ENCODE measurements at regions not wholly inside any gene's neighbourhood (a gene's known extent, or its start where the extent isn't known, plus 50 kb on each side); places are given as distances from the start of the nearest gene placed in this dataset.

DNA sequence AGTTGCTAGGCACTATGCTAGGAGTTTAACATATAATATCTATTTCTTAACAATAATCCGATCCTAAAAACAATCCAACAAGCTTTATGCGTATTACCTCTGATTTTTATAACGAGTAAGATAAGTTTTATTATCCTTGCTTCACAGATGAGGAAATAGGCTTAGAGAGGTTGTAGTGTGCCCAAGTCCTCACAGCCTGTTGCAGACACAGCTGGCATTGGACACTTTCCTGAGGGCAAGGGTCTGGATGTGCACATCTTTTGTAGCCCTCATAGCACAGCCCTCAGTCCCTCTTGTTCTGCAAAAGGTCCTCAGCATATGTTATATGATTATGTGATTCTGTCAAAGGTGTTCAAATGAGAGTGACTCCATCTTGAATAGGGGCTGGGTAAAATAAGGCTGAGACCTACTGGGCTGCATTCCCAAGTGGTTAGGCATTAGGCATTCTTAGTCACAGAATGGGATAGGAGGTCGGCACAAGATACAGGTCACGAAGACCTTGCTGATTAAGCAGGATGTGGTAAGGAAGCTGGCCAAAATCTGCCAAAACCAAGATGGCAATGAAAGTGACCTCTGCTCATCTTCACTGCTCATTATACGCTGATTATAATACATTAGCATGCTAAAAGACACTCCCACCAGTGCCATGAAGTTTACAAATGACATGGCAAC, 75.7 kb upstream of the F3 start:
- DNase-seq (ENCODE audit: low read depth) = no peak

DNA sequence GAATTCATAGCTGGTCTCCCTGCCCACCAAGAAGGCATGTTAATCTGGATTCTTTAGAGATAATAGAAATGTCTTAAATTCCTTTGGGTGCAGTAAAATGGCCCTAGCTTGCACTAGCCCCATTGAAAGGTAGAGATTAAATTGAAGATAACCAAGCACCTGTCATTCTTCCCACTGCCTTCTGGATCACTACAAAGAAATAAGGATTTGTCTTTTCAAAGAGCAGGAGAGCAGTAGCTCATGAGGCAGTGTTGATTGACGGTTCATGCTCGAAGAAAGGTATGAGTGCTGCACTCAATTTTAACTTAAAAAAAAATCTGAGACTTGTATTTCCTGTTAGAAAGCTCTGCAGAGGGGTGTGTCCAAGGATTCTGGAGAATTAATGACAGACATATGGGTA, 74.9 kb upstream of the F3 start:
- no peak for DNase-seq (ENCODE audit: low read depth)

DNA sequence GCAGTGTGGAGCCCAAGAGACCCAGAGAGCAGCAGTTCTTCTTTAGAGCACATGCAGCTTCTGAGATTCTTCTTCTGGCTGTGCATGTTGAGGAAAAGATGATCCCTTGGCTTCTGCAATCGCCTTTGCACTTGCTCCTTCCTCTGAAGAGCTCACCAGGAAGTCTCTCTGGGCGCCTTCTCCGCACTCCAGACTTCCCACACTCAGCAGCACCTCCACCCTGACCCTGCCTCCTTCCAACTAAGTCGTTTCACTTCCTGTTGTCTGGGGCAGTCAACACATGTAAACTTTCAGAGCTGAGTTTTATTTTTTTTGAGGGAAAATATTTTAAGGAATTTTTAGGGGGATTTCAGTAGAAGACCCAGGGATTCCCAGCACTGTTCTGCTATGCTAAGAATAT, 73.4 kb upstream of the F3 start:
- DNase-seq (ENCODE audit: low read depth) = no peak

DNA sequence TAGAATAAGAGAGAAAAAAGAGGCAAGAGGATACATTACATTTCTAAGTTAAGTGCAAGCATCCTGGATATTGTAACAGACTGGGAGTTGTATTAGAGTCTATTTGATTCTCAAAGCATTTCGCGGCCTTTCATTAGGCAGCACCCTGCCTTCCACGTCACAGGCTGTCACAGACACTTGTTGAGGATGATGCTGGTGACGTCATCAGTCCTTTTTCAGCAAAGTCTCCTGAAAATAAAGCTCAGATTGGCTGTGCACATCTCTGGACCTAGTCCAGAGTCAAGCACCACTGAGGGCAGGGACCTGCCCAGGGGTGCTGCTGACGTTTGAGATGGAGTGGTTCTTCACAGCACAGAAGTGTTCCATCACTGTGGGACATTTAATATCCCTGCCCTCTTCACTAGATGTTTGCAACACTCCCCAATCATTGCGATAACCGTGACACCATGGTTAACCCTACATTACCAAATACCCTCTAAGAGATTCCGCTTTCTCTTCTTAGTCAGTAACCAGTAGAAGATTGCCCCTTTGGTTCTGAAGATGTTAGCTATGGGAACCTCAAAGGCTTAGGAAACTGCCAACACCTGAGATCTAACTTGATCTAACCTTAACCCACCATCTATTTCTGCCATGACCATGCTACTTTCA, 72.7 kb upstream of the F3 start:
- no peak for DNase-seq (ENCODE audit: low read depth)

DNA sequence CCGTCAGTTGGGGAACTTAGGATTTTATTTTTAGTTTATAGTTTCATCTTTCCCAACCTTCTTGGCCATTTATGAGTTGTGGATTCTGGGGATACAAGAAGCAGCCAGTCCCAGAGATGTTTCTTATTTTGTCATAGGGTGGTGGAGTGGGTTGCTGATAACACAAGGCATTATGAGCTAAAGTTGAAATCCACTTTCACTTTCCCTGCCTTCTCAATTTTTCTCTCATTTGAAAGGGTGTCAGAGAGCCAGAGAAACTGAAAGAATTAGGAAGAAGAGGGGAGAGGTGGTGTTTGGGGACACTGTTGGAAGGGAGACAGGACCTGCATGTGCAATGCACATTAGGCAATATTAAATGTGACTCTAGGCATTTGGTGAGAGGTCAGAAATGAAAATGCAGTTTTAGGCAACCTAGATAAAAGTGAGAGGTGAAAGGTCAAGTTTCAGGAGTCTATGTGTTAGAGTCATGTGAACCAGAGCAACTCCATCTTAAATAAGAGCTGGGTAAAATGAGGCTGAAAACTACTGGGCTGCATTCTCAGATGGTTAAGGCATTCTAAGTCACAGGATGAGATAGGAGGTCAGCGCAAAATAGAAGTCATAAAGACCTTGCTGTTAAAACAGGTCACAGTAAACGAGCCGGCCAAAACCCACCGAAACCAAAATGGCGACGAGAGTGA, 71.1 kb upstream of the F3 start:
- DNase-seq (ENCODE audit: low read depth) = no peak

DNA sequence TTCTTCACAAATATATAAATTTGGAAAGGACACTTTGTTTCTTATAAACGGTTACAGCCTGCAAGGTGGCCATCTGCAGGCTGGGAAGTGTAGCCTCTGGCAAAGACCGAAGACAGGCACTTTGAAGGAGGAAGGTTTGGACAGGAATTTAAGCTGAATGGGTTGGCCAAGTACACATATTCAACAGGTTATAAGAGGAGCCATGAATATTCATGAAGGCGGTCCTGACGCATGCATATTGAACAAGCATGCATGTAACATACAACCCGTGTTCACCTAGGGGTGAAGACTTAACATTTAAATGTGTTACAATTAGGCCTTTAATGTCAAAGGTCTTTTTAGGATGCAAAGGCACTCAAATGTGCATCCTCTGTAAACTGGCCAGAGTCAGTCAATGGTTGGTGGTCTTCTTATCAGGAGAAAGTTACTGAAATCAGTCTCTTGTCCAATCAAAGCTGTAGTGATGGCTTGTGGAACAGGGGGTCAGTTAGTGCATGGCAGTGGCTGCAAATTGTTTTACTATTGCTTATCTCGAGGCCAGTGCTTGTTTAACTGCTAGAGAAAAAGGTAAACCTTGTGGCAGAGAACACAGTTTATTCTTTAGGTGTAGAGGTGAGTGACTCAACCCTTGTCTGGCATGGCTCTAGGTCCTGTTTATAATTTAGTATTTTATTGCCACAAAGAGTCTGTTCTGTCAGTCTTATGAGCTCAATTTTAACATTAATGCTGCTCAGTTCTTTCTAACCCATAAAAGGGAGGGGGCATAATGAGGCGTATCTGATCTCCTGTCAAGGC, 70.3 kb upstream of the F3 start:
- DNase-seq (ENCODE audit: low read depth) = no peak

DNA sequence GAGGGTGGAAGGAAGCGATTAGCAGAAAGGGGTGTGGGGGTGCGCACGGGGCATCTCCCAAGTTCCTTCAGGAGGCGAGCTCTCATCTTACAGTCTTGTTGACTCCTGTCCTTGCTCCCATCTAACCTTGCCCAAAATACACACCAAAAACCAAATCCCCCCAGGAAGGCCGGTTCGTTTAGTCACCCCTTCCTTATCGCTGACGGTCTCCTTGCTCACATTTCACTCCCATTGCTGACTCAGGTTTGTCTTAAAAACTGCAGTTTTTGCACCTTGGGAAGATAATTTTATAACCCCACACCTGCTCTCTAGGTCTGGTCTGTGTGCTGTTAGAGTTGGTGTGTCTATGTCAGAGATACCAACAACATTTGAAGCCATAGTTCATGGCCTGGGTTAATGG, 68.1 kb upstream of the F3 start:
- no peak for DNase-seq (ENCODE audit: low read depth)

DNA sequence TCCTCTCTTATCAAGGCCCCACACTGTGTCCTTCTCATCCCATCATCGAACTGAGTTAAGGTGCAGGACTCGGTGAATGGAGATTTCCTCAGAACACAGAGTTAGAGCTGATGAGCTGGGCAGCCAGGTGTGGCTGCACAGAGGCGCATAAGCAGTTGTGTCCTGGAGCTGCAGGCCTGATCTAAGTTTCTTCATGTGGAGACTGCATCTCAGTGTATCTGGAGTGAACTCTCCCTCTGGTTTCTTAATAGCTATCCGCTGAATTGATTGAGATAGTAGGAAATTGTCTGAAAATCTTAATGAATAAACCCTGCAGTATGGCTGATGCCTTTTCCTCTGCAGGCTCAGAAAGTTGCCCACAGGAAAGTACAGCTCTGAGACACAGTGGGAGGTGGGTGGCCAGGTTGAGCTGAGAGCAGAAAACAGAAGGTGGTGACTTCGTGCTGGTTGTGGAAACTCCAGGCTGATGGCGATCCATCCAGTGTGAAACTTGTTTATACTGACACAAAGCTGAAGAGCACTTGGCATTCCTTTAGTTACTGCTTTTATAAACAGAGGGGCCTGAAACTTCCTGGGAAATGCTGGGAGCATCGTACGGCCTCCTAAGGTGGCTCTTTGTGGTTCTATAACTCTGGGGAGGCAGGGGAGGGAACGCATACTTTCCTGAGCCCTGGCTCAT, 67.4 kb upstream of the F3 start:
- DNase-seq (ENCODE audit: low read depth) = no peak

DNA sequence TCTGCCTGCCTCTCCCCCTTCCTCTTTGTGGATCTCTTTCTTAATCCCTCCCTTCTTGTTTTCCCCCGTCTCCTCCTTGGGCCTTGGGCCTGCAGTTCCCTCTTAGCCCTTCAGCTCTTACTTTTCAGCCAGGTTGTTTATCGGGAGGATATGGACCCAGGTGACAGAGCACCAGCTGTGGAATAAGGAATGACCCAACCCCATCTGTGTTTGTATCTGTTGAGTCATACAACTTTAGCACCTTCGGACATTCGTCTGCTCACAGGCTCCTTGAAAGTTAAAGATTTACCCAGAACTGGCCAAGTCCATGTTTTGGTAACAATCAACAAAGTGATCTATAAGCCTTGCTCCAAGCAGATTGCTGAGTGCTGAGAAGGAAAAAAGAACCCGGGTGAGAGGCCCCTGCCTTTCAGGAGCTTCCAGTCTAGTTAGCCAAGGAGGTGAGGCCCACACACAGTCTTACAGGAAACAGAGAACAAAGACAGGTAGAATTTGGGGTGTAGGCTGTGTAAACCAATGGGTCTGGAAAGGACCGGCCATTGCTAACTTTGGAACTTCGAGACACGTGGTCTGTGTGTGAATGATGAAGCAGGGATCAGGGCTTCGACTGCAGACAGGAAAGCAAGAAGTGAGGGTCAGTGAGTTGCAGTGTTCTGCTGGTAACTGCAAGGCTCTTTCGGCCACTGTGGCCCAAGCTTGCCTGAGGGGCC, 66.7 kb upstream of the F3 start:
- DNase-seq (ENCODE audit: low read depth) = no peak

DNA sequence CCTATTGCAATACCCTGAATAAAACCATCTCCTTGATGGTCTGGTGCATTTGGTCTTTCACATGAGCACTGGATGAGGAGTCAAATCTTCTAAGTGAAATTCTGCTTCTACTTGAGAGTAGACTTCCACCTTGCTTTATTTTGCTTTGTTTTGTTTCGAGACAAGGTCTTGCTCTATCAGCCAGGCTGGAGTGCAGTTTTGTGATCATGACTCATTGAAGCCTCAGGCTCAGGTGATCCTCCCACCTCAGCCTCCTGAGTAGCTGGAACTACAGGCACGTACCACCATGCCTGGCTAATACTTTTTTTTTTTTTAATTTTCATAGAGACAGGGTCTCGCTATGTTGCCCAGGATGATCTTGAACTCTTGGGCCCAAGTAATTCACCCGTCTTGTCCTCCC, 65.8 kb upstream of the F3 start:
- no peak for DNase-seq (ENCODE audit: low read depth)

DNA sequence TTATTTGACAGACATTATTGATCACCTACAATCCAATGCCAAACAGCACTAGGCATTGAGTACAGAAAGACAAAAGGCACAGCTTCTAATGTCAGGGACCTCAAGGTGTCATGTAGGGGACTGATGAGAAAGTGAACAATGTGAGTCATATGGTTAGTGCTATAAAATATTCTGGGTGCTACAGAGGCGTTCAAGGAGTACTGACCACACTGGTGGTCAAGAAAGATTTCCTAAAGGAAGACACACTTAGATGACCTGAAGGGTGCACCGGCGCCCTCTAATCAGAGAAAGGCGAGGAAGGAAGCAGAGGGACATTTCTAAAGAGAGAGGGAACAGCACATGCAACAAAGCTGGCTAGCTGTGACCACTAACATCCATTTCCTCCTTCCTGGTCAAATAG, 64.9 kb upstream of the F3 start:
- DNase-seq (ENCODE audit: low read depth) = no peak

DNA sequence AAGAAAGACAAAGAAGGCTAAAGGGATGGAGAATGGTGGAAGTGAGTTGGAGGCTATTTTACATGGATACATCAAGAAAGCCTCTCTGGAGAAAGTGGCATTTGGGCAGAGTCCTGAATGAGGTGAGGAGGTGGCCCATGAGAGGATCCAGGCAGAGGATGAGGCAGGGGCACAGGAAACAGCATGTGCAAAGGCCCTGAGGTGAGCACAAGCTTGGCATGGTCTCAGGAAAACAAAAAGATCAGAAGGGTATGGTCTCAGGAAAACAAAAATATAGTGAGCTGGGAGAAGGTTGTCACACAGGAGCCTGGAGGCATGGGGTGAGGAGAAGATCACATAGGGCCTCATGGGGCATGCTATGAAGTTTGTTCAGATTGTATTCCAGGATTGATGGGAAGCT, 62.1 kb upstream of the F3 start:
- no peak for DNase-seq (ENCODE audit: low read depth)

DNA sequence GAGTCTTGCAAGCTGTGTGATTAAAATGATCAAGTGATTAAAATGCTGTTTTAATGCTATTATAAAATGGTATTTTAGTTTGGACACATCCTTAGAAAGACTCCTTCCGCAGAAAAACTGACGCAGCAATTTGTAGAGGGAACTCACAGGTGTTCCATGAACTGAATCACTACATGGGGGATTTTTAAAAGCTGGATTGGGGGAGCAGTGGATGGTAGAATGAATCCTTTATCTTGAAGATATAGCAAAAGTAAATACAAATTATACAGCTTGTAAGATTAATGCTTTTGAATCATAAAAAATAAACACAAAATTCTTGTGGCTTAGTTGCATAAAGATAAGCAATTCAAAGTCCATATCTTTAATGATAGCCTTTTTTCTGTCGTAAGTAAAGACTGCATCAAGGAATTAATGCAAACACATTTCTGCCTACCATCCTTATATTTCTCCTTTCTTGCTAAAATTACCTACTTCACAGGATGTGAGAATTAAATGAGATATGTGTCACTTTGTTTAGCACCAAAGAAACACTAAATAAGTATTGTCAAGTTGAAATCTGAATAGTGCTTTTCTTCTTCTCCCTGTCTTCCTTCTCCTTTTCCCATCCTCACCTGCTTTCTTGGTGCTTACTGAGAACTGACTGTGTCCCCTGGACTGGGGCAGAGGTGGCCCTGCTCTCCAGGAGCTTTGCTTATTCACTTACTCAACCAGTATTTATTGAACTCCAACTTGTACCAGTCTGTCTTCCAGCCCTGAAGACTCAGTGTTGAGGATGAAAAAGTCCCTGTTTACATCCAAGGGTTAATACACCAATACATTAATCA, 61.5 kb upstream of the F3 start:
- DNase-seq (ENCODE audit: low read depth) = no peak

DNA sequence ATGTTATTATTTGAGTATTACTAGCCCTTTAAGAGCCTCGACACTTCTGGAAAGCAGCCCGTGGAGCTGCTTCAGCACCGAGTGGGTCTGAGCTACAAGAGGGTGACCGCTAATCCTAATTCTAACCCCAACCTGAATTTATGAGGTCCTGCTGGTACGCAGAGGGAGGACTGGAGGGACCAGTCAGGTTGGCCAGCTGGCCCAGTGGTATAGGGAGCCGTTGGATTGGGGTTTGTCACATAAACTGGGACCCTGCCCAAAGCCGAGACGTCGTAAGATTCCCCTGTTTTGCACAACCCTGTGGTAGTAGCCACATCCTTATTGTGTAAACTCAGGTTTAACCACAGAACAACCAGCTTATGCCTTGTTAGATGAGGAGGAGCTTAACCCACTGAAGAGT, 60.8 kb upstream of the F3 start:
- no peak for DNase-seq (ENCODE audit: low read depth)

DNA sequence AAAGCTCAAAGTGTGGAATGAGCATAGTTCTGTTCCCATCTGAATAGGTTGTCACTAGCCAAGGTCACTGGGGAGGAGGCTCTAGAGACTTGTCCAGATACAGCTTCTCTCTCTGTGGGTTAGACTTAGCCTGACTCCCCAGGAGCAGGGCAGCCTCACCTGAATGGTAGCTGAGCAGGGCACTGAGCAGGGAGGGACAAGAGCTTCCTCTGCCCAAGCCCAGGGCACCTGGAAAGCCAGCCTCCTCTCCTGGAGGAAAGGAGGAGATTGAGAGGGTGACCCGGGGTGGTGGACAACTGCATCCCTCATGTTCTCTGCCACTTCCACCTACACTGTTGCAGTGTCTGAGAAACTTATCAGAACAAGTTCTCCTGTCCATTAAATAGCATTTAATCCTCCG, 59.0 kb upstream of the F3 start:
- no peak for DNase-seq (ENCODE audit: low read depth)

DNA sequence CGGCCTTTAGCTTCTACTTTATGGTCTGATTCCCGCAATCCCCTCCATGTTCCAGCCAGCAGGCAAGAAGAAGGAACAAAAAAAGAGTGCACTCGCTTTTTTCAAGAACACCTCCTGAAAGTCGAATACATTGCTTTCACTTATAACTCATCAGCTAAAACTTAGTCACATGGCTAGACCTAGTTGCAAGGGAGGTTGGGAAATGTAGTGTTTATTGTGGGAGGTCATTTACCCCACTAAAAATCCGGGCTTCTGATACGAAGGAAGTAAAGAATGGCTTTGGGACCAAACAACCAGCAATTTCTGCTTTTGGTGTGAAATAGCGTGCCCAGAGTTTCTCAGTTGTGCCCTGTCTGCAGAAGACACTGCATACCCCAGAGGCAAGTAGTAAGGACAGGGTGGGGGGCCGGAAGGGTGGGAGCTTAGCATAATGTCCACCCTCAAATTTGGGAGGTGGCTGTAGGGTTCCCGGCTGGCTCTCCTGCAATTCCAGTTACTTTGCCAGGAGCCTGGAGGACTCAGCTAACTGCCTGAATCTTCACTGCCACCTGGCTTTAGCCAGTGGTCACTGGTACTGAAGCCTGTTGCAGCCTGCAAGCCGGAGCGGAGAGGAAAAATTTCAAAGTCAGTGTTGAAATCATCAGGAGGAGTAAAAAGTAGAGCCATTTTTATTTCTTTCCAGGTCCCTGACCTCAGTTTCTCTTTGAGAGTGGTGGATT, 57.7 kb upstream of the F3 start:
- no peak for DNase-seq (ENCODE audit: low read depth)

DNA sequence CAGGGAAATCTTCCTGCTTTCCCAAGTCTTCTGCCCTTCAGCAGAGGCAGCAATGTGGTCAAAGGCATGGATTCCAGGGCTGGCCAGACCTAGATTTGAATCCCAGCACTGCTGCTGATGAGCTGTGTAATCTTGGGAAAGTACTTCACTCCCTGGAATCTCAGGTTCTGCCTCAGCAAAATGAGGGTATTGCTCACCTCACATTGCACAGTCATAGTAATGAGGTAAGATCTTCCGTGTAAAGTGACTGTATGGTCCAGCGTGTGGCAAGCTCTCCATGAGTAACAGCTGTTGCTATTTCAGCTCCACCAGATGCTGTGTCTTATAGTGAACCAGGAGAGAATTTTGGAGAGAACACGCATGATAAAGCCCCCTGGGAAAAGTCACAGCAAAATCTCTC, 56.1 kb upstream of the F3 start:
- DNase-seq (ENCODE audit: low read depth) = no peak

DNA sequence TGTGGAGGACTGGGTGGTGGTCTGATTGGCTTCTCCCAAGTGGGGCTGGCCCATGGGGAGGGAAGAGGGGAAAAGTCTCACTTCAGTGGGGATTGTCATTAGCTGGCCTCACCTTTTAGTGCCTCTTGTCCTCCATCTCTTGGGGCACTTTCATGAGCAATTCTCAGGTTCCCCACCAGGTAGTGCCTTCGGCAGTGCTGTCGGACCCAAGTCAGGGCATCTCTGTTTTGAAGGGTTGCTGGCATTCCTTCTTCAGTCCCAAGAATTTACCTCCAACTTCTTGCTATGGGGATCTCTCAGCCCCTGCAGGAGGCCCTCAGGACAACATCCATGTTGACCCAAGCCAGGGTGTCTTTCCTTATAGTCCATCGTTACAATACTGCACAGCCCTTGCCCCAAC, 54.7 kb upstream of the F3 start:
- DNase-seq (ENCODE audit: low read depth) = no peak

DNA sequence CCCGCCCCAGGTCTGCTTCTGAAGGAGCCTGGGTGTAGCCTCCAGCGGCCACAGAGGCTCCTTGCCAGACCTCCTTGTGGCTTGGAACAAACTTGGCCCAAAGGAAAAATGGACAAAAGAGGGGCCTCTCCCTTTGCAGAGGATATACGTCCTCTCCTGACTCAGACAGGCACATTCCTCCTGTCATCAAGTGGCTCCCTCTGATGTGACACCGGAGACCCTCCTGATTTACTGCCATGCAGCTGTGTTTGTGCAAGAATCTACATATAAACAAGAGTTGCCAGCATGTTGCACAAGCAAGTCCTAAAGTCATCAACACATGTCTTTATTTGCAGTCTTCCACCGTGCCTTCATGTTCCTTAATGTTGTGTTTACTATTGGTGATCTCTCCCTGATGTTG, 54.1 kb upstream of the F3 start:
- no peak for DNase-seq (ENCODE audit: low read depth)

DNA sequence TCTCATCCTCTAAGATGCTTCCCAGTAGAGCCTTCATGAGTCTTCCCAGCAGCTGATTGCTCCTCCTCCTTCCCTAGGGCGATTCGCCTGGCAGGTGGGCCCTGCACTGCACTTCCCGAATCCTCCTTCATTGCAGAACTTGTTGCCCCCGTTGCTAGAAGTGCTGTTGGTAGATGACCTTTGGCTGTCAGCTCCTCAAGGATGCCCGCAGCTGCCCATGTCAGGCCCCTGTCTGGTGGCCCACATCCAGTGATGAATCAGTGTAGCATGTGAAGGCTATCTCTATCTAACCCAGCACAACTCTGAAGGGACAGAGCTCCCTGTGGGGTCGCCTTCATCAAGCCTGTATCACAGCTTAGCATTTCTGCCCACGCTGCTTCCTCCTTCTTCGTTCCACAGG, 52.1 kb upstream of the F3 start:
- DNase-seq (ENCODE audit: low read depth) = no peak
